ENCODE measurements at regions not wholly inside any gene's neighbourhood (a gene's known extent, or its start where the extent isn't known, plus 50 kb on each side); places are given as distances from the start of the nearest gene placed in this dataset.

- 93 to 96% methylated on average over 5 of the region's 5 CpGs for WGBS, 2 experiments
- H3K27ac ChIP-seq (ENCODE audit: insufficient read depth, low read depth, low read length, poor library complexity, severe bottlenecking), result no peak overlapping the region
- H3K4me1 ChIP-seq (ENCODE audit: control insufficient read depth, insufficient read depth, low read length), result no peaks in the 10 kb centered on the region
- H3K9me3 ChIP-seq (ENCODE audit: control insufficient read depth, low read length), result no peaks in the 10 kb centered on the region
- no peaks in the 10 kb centered on the region for H3K36me3 ChIP-seq (ENCODE audit: control insufficient read depth, insufficient read depth, low read length)
- H3K4me3 ChIP-seq (ENCODE audit: insufficient read depth, low read depth, low read length), result no peak overlapping the region
- H3K27me3 ChIP-seq (ENCODE audit: control insufficient read depth, insufficient read depth, low read length, poor library complexity, severe bottlenecking), result no peaks in the 10 kb centered on the region
Measured at GRCh38 chrY:19168202-19168565, 394.6 kb upstream of the HSFY2 start.

GRCh38 chrY:19167319-19168201, 394.0 kb upstream of the HSFY2 start:
- Histone ChIP-seq H3K36me3 (ENCODE audit: control insufficient read depth, insufficient read depth, low read length) (no peaks in the 10 kb centered on the region), H3K4me3 (ENCODE audit: insufficient read depth, low read depth, low read length) (no peak overlapping the region), H3K27ac (ENCODE audit: insufficient read depth, low read depth, low read length, poor library complexity, severe bottlenecking) (no peak overlapping the region), H3K27me3 (ENCODE audit: control insufficient read depth, insufficient read depth, low read length, poor library complexity, severe bottlenecking) (no peaks in the 10 kb centered on the region), H3K4me1 (ENCODE audit: control insufficient read depth, insufficient read depth, low read length) (no peaks in the 10 kb centered on the region), H3K9me3 (ENCODE audit: control insufficient read depth, low read length) (no peaks in the 10 kb centered on the region)
- 78% methylated on average over 11 to 13 of the region's 13 CpGs for WGBS, 2 experiments

GRCh38 chrY:19148783-19149182, 375.2 kb upstream of the HSFY2 start:
- H3K4me3 ChIP-seq (ENCODE audit: insufficient read depth, low read depth, low read length), result no peak overlapping the region
- H3K9me3 ChIP-seq (ENCODE audit: control insufficient read depth, low read length), result no peaks in the 10 kb centered on the region
- whole genome bisulfite sequencing, 2 experiments, result 90 to 94% methylated on average over 4 of the region's 4 CpGs
- H3K36me3 ChIP-seq (ENCODE audit: control insufficient read depth, insufficient read depth, low read length), result no peaks in the 10 kb centered on the region
- H3K4me1 ChIP-seq (ENCODE audit: control insufficient read depth, insufficient read depth, low read length), result no peaks in the 10 kb centered on the region
- no peaks in the 10 kb centered on the region for H3K27me3 ChIP-seq (ENCODE audit: control insufficient read depth, insufficient read depth, low read length, poor library complexity, severe bottlenecking)
- no peak overlapping the region for H3K27ac ChIP-seq (ENCODE audit: insufficient read depth, low read depth, low read length, poor library complexity, severe bottlenecking)

- Histone ChIP-seq H3K36me3 (ENCODE audit: control insufficient read depth, insufficient read depth, low read length) (no peaks in the 10 kb centered on the region), H3K27me3 (ENCODE audit: control insufficient read depth, insufficient read depth, low read length, poor library complexity, severe bottlenecking) (no peaks in the 10 kb centered on the region), H3K27ac (ENCODE audit: insufficient read depth, low read depth, low read length, poor library complexity, severe bottlenecking) (no peak overlapping the region), H3K4me3 (ENCODE audit: insufficient read depth, low read depth, low read length) (no peak overlapping the region), H3K4me1 (ENCODE audit: control insufficient read depth, insufficient read depth, low read length) (no peaks in the 10 kb centered on the region), H3K9me3 (ENCODE audit: control insufficient read depth, low read length) (no peaks in the 10 kb centered on the region)
- WGBS, 2 experiments, result 0 to 8% methylated on average over 1 of the region's 1 CpG
Measured at GRCh38 chrY:19146296-19146695, 372.8 kb upstream of the HSFY2 start.

GRCh38 chrY:19142093-19142492, 368.6 kb upstream of the HSFY2 start:
- Histone ChIP-seq H3K27me3 (ENCODE audit: control insufficient read depth, insufficient read depth, low read length, poor library complexity, severe bottlenecking) (no peaks in the 10 kb centered on the region), H3K36me3 (ENCODE audit: control insufficient read depth, insufficient read depth, low read length) (no peaks in the 10 kb centered on the region), H3K9me3 (ENCODE audit: control insufficient read depth, low read length) (no peaks in the 10 kb centered on the region), H3K4me1 (ENCODE audit: control insufficient read depth, insufficient read depth, low read length) (no peaks in the 10 kb centered on the region), H3K4me3 (ENCODE audit: insufficient read depth, low read depth, low read length) (no peak overlapping the region), H3K27ac (ENCODE audit: insufficient read depth, low read depth, low read length, poor library complexity, severe bottlenecking) (no peak overlapping the region)
- WGBS, 2 experiments, result 35 to 55% methylated on average over 2 to 4 of the region's 4 CpGs

GRCh38 chrY:19140285-19140920, 366.9 kb upstream of the HSFY2 start:
- Histone ChIP-seq H3K4me3 (ENCODE audit: insufficient read depth, low read depth, low read length) (no peak overlapping the region), H3K4me1 (ENCODE audit: control insufficient read depth, insufficient read depth, low read length) (no peaks in the 10 kb centered on the region), H3K9me3 (ENCODE audit: control insufficient read depth, low read length) (no peaks in the 10 kb centered on the region), H3K27ac (ENCODE audit: insufficient read depth, low read depth, low read length, poor library complexity, severe bottlenecking) (no peak overlapping the region), H3K27me3 (ENCODE audit: control insufficient read depth, insufficient read depth, low read length, poor library complexity, severe bottlenecking) (no peaks in the 10 kb centered on the region), H3K36me3 (ENCODE audit: control insufficient read depth, insufficient read depth, low read length) (no peaks in the 10 kb centered on the region)
- WGBS, 2 experiments, result 90 to 100% methylated on average over 2 to 5 of the region's 5 CpGs

GRCh38 chrY:19134426-19134825, 360.9 kb upstream of the HSFY2 start:
- H3K36me3 ChIP-seq (ENCODE audit: control insufficient read depth, insufficient read depth, low read length), result no peaks in the 10 kb centered on the region
- WGBS, 2 experiments, result 83 to 85% methylated on average over 2 of the region's 2 CpGs
- no peak overlapping the region for H3K4me3 ChIP-seq (ENCODE audit: insufficient read depth, low read depth, low read length)
- H3K27ac ChIP-seq (ENCODE audit: insufficient read depth, low read depth, low read length, poor library complexity, severe bottlenecking), result no peak overlapping the region
- no peaks in the 10 kb centered on the region for H3K4me1 ChIP-seq (ENCODE audit: control insufficient read depth, insufficient read depth, low read length)
- no peaks in the 10 kb centered on the region for H3K9me3 ChIP-seq (ENCODE audit: control insufficient read depth, low read length)
- H3K27me3 ChIP-seq (ENCODE audit: control insufficient read depth, insufficient read depth, low read length, poor library complexity, severe bottlenecking), result no peaks in the 10 kb centered on the region

- Histone ChIP-seq H3K9me3 (ENCODE audit: control insufficient read depth, low read length) (no peaks in the 10 kb centered on the region), H3K4me1 (ENCODE audit: control insufficient read depth, insufficient read depth, low read length) (no peaks in the 10 kb centered on the region), H3K27ac (ENCODE audit: insufficient read depth, low read depth, low read length, poor library complexity, severe bottlenecking) (no peak overlapping the region), H3K27me3 (ENCODE audit: control insufficient read depth, insufficient read depth, low read length, poor library complexity, severe bottlenecking) (no peaks in the 10 kb centered on the region), H3K4me3 (ENCODE audit: insufficient read depth, low read depth, low read length) (no peak overlapping the region), H3K36me3 (ENCODE audit: control insufficient read depth, insufficient read depth, low read length) (no peaks in the 10 kb centered on the region)
- 42 to 78% methylated on average over 1 of the region's 2 CpGs for WGBS, 2 experiments
Measured at GRCh38 chrY:19130569-19131358, 357.2 kb upstream of the HSFY2 start.

- no peaks in the 10 kb centered on the region for H3K27me3 ChIP-seq (ENCODE audit: control insufficient read depth, insufficient read depth, low read length, poor library complexity, severe bottlenecking)
- no peaks in the 10 kb centered on the region for H3K9me3 ChIP-seq (ENCODE audit: control insufficient read depth, low read length)
- no peaks in the 10 kb centered on the region for H3K36me3 ChIP-seq (ENCODE audit: control insufficient read depth, insufficient read depth, low read length)
- no peak overlapping the region for H3K4me3 ChIP-seq (ENCODE audit: insufficient read depth, low read depth, low read length)
- no peaks in the 10 kb centered on the region for H3K4me1 ChIP-seq (ENCODE audit: control insufficient read depth, insufficient read depth, low read length)
- WGBS, 2 experiments, result 96 to 100% methylated on average over 1 of the region's 1 CpG
- no peak overlapping the region for H3K27ac ChIP-seq (ENCODE audit: insufficient read depth, low read depth, low read length, poor library complexity, severe bottlenecking)
Measured at GRCh38 chrY:19126889-19127288, 353.4 kb upstream of the HSFY2 start.

GRCh38 chrY:19124609-19125008, 351.1 kb upstream of the HSFY2 start:
- H3K36me3 ChIP-seq (ENCODE audit: control insufficient read depth, insufficient read depth, low read length), result no peaks in the 10 kb centered on the region
- no peak overlapping the region for H3K4me3 ChIP-seq (ENCODE audit: insufficient read depth, low read depth, low read length)
- WGBS, 2 experiments, result 92 to 100% methylated on average over 2 of the region's 2 CpGs
- no peaks in the 10 kb centered on the region for H3K4me1 ChIP-seq (ENCODE audit: control insufficient read depth, insufficient read depth, low read length)
- no peaks in the 10 kb centered on the region for H3K9me3 ChIP-seq (ENCODE audit: control insufficient read depth, low read length)
- H3K27me3 ChIP-seq (ENCODE audit: control insufficient read depth, insufficient read depth, low read length, poor library complexity, severe bottlenecking), result no peaks in the 10 kb centered on the region
- H3K27ac ChIP-seq (ENCODE audit: insufficient read depth, low read depth, low read length, poor library complexity, severe bottlenecking), result no peak overlapping the region
